ENCODE measurements at regions not wholly inside any gene's neighbourhood (a gene's known extent, or its start where the extent isn't known, plus 50 kb on each side); places are given as distances from the start of the nearest gene placed in this dataset.

DNA sequence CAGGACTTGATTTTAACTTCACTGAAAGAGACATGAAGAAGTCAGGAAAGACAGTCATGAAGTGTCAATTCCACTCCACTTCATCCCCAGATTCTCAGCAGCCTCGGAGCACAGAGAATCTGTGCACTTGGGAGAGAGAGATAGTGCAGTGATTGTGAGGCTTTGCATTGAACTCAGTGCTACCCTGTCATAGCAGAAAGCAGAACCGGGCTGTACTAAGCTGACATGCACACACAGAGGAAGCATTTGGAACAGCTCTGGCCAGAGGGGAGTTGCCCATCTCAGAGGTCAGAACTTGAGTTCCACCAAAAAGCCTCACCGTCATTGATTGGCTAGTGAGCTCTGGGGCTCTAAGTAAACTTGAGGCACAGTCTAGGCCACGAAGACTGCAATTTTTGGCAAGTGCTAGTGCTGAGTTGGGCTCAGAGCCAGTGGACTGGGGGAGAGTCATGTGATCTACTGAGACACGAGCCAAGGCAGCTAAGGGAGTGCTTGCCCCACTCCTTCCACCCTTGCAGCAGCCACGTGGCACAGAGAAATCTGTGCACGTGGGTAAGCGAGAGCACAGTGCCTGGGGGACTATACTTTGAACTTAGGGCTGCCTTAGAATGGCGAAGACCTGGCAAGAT, 810.2 kb upstream of the ADAMTS5 start:
- no peak for TF ChIP-seq POLR2A (IDR thresholded peaks at IDR 0.05)
- no peak for TF ChIP-seq CTCF (IDR thresholded peaks at IDR 0.05)
